ENCODE measurements at regions not wholly inside any gene's neighbourhood (a gene's known extent, or its start where the extent isn't known, plus 50 kb on each side); places are given as distances from the start of the nearest gene placed in this dataset.

DNA sequence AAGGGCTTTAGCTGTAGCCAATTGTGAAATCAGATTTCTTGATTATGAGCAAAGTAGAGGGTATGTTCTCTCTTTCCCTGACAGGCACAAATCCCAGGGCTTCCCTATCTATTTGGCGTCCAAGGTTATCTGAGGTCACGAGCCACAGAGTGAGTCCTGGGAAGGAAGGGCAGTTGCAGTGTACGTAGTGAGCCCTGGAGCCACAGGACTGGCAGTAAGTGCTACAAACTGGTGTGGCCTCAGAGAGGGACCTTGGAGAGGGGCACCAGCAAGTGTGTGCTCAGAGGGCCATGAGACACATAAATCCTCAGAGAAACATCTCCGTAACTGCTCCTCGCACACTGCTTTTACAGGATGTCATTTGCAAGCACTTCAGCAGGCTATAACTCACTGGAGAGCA lies 115.5 kb upstream of the SH3BP4 start:
- H3K4me1 ChIP-seq = peaks cover 0 to 15% (median 0%) of the 10 kb centered on the region in 4 donors
- H3K27ac ChIP-seq = no peak overlapping the region
- no peak overlapping the region for H3K4me3 ChIP-seq
- no peaks in the 10 kb centered on the region for H3K9me3 ChIP-seq
- no peak for TF ChIP-seq EP300 (IDR thresholded peaks at IDR 0.05)
- TF ChIP-seq, protein P1, sequence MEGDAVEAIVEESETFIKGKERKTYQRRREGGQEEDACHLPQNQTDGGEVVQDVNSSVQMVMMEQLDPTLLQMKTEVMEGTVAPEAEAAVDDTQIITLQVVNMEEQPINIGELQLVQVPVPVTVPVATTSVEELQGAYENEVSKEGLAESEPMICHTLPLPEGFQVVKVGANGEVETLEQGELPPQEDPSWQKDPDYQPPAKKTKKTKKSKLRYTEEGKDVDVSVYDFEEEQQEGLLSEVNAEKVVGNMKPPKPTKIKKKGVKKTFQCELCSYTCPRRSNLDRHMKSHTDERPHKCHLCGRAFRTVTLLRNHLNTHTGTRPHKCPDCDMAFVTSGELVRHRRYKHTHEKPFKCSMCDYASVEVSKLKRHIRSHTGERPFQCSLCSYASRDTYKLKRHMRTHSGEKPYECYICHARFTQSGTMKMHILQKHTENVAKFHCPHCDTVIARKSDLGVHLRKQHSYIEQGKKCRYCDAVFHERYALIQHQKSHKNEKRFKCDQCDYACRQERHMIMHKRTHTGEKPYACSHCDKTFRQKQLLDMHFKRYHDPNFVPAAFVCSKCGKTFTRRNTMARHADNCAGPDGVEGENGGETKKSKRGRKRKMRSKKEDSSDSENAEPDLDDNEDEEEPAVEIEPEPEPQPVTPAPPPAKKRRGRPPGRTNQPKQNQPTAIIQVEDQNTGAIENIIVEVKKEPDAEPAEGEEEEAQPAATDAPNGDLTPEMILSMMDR (IDR thresholded peaks at IDR 0.05) = no peak
- no peaks in the 10 kb centered on the region for H3K36me3 ChIP-seq
- WGBS, 2 donors = 66 to 68% methylated on average over 5 of the region's 5 CpGs
- DNase-seq (ENCODE audit: low spot score in 2 of 2) = no peak
- H3K27me3 ChIP-seq = no peaks in the 10 kb centered on the region

DNA sequence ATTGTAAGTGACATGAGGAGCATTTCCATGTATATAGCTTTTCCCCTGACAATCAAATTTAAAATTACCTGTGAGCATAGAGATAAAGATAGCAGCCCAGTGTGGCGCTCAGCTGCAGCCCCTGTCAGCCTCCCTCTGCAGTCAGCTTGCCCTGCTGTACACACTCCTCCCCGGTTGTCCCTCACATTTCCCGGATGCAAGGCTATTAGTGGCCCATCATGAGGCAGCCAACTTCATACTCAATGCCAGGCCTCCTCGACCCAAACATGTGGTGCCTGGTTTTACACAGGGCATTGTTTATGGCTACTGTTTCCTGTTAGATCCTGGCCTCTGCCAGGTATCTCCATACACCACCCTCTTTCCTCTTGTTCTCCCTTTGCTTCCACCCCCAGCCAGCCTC lies 116.1 kb upstream of the SH3BP4 start:
- Histone ChIP-seq H3K9me3 (no peaks in the 10 kb centered on the region), H3K4me1 (peaks cover 0 to 10% (median 0%) of the 10 kb centered on the region in 4 donors), H3K27ac (no peak overlapping the region), H3K36me3 (no peaks in the 10 kb centered on the region), H3K27me3 (no peaks in the 10 kb centered on the region), H3K4me3 (no peak overlapping the region)
- TF ChIP-seq, protein P1 (IDR thresholded peaks at IDR 0.05) = no peak
- TF ChIP-seq POLR2A (IDR thresholded peaks at IDR 0.05) = no peak
- DNase-seq (ENCODE audit: low spot score in 2 of 2) = no peak
- 73 to 91% methylated on average over 4 of the region's 4 CpGs for WGBS, 2 donors

DNA sequence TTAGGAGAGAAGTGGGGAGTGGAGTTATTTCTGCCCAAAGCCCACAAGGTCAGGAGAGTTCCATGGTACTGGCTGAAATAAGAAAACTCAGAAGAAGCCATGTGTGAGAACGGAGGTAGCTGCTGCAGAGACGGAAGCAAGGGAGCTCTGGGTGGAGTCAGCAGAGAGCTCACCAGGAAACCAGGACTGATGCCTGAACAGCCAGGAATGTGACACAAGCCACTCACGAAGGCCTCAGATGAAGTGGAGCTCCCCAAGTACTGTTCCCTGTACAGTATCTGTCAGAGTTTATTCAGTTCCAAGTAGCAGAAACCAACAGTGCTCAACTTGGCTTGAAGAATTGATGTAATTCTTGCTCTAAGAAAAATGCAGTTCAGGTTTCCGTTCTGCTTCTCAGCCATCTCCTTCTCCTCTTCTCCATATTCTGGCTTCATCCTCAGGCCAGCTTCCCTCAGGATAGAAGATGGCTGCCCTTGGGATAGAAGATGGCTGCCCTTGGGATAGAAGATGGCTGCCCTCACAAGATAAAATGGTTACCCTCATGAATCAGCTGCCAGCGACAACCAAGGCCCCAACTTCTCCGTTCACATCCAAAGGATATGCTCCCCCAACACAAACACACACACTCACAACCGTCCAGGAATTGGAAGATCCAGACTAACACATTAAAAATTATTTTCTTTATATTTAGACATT lies 117.4 kb upstream of the SH3BP4 start:
- no peak overlapping the region for H3K27ac ChIP-seq
- no peaks in the 10 kb centered on the region for H3K27me3 ChIP-seq
- WGBS, 2 donors = 88 to 95% methylated on average over 7 of the region's 7 CpGs
- no peak overlapping the region for H3K4me3 ChIP-seq
- no peaks in the 10 kb centered on the region for H3K4me1 ChIP-seq
- no peaks in the 10 kb centered on the region for H3K36me3 ChIP-seq
- TF ChIP-seq EP300 (IDR thresholded peaks at IDR 0.05) = no peak
- TF ChIP-seq, protein P1 (IDR thresholded peaks at IDR 0.05) = no peak
- TF ChIP-seq POLR2A (IDR thresholded peaks at IDR 0.05) = no peak
- DNase-seq (ENCODE audit: low spot score in 2 of 2) = no peak
- H3K9me3 ChIP-seq = no peaks in the 10 kb centered on the region

DNA sequence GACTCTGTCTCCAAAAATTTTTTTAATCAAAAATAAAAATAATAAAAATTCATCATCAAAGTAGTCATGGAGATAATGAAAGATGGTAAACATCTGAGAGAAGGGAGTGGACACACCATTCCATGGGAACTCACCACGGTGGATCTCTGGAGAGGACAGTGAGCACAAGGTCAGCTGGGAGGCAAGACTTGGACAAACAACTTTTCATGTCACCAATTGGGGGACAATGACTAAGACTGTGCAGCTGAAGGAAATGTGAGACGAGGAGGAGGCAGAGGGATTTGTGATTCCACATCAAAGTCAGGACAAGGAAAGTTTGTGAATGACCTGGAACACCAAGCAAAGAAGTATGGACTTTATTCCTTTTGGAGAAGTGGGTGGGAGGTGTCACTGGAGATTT lies 121.0 kb upstream of the SH3BP4 start:
- Histone ChIP-seq H3K27ac (no peak overlapping the region), H3K4me1 (no peaks in the 10 kb centered on the region), H3K27me3 (no peaks in the 10 kb centered on the region), H3K4me3 (no peak overlapping the region), H3K9me3 (no peaks in the 10 kb centered on the region), H3K36me3 (no peaks in the 10 kb centered on the region)
- WGBS, 2 donors = 63 to 70% methylated on average over 2 of the region's 2 CpGs
- TF ChIP-seq EP300 (IDR thresholded peaks at IDR 0.05) (no peak), POLR2A (IDR thresholded peaks at IDR 0.05) (no peak)
- TF ChIP-seq, protein P1 (IDR thresholded peaks at IDR 0.05) = no peak
- no peak for DNase-seq (ENCODE audit: low spot score in 2 of 2)

DNA sequence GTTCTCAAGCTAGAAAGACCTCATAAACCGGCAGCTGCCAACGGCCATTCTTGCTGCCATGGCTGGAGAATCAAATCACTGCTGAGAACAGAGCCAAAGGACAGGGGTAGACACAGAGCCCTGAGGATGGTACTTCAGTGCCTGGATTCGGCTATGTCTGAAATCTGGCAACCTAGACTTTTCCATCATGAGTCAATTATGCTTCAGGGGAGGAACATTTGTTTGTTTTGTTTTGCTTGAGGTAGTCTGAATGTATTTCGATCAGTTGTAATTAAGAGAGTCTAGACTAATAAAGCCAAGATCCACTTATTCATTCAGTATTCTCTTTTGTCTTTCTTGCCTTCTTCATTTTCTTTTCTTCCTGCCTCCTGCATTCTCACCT lies 122.8 kb upstream of the SH3BP4 start:
- peaks cover 0 to 7% (median 6%) of the 10 kb centered on the region in 4 donors for H3K4me1 ChIP-seq
- H3K4me3 ChIP-seq = no peak overlapping the region
- H3K9me3 ChIP-seq = no peaks in the 10 kb centered on the region
- H3K27me3 ChIP-seq = no peaks in the 10 kb centered on the region
- DNase-seq (ENCODE audit: low spot score in 2 of 2) = no peak
- no peaks in the 10 kb centered on the region for H3K36me3 ChIP-seq
- no peak overlapping the region for H3K27ac ChIP-seq
- TF ChIP-seq EP300 (IDR thresholded peaks at IDR 0.05) (no peak), POLR2A (IDR thresholded peaks at IDR 0.05) (no peak)
- TF ChIP-seq, protein P1 (IDR thresholded peaks at IDR 0.05) = no peak
- 66 to 73% methylated on average over 4 of the region's 4 CpGs for WGBS, 2 donors

All from tibial nerve (tissue), 4 donors.